Duodenal mucosa (tissue), 2 donors: ENCODE measurements at regions not wholly inside any gene's neighbourhood (a gene's known extent, or its start where the extent isn't known, plus 50 kb on each side); places are given as distances from the start of the nearest gene placed in this dataset.
A peak's percentile ranks its signal among the peaks of the same experiment; 100 is the strongest.

ENCODE experiments used
- H3K27ac ChIP-seq: one replicate; pipeline ENCODE4 v1.7.0; 2013; ENCODE audit warnings: low read depth, low read length
- H3K27me3 ChIP-seq, 2 donors: one replicate each; pipeline ENCODE4 v1.7.0; 2013; ENCODE audit warnings: low read length in 2 of 2, control low read depth in 1 of 2; ENCODE audit not compliant: insufficient read depth in 2 of 2, control insufficient read depth in 1 of 2
- H3K36me3 ChIP-seq, 2 donors: one replicate each; pipeline ENCODE4 v1.7.0; 2013; ENCODE audit warnings: low read length in 2 of 2, control low read depth in 1 of 2; ENCODE audit not compliant: insufficient read depth in 2 of 2, control insufficient read depth in 1 of 2
- H3K4me1 ChIP-seq, 2 donors: one replicate each; pipeline ENCODE4 v1.7.0; 2013; ENCODE audit warnings: low read length in 2 of 2, control low read depth in 1 of 2; ENCODE audit not compliant: insufficient read depth in 2 of 2, control insufficient read depth in 1 of 2
- H3K4me3 ChIP-seq, 2 donors: one replicate each; pipeline ENCODE4 v1.7.0; 2013; ENCODE audit warnings: low read length in 2 of 2, low read depth in 1 of 2
- H3K9ac ChIP-seq, 2 donors: one replicate each; pipeline ENCODE4 v1.7.0; 2013; ENCODE audit warnings: low read length in 2 of 2, low read depth in 1 of 2
- H3K9me3 ChIP-seq, 2 donors: one replicate each; pipeline ENCODE4 v1.7.0; 2013; ENCODE audit warnings: low read length in 2 of 2, control low read depth in 1 of 2; ENCODE audit not compliant: control insufficient read depth in 1 of 2

DNA sequence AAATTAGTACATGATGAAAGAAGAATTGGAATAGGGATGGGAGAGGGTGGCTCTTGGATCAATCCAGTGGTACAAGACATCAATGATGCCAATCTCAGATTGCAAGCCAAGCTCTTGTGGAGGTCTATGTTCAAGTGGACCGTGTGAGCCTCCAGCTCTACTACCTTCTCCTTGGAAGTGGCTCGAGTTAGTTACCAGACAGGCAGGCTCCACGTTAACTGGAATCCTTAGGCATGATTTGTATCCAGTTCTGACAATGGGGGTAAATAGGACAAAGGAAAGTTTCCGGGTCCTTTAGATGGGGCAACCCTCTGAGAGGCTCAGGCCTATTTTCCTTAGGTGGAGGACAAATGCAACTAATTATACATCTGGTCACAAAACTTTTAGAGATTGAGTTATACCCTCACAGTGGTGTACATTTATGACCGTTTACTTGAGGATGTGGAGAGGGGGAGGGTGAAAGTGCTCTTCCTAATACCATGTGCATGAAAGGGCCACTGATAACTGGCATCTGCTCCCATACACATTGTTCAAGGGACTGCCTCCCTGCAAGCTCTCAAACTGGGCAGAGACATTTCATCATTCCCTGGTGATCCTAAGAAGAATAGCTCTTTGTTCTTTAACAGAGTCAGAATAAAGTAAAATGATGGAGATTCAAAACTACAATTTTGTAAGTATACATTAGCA, 180.2 kb downstream of the SOCS6 start:
- H3K27me3 ChIP-seq: no peaks in the 10 kb centered on the region
- H3K36me3 ChIP-seq: no peaks in the 10 kb centered on the region
- no peak overlapping the region for H3K27ac ChIP-seq
- no peak overlapping the region for H3K4me3 ChIP-seq
- H3K4me1 ChIP-seq: no peaks in the 10 kb centered on the region
- no peaks in the 10 kb centered on the region for H3K9me3 ChIP-seq
- no peak overlapping the region for H3K9ac ChIP-seq

DNA sequence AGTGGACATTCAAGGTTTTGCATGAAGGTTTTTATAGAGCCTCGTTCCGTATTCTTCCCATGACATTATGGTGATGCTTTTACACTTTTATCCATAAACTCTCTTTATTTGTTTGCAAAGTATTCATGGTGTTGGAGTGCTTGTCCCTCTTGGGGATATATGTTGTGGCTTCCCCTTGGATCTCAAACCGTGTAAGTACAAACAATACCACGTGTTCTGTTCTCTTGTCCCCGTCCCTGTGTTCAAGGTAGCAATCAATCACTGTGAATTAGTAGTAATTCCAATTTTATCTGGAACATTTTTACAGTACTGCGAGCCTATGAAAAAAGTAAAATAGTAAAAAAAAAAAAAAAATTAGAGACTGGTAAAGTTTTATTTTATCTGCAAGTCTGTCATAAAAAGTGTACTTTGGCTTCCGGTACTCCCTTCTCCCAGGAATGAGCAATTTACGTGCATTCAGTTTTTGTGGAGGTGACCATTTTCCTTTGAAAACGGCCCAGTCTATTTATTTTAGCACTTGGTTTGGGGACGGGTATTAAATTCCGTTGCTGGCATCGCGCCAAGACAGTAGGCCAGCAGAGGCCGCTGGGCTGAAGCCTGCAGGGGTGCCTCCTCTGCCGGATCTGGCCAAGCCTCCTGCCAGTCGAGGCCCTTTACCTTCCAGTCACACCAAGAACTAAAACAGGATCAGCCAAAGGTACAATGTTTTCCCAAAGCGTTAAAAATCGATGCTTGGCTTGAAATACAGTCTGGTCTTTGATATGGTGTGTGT, 175.7 kb downstream of the SOCS6 start:
- Histone ChIP-seq H3K36me3 (no peaks in the 10 kb centered on the region), H3K4me1 (no peaks in the 10 kb centered on the region), H3K9ac (no peak overlapping the region), H3K4me3 (peak overlapping the region; percentile 52 to 57), H3K27ac (no peak overlapping the region), H3K27me3 (no peaks in the 10 kb centered on the region), H3K9me3 (no peaks in the 10 kb centered on the region)

DNA sequence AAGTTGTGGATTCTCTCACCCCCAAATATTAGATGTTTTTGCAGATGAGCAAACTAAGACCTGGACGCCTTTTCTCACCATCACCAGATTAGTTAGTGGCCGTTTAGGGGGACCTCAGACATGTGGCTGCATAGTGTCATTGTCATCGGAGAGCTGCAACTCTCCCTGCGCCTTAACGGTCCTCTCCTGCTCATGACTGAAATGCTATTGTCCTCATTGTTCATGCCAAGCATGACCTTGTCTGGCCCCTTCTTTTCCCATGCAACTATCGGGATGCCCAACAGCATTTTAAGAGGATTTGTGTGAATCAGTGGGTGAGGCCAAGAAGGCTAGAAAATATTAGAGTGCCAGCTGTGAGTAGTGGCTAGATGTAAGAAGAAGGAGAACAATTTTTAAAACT, 174.2 kb downstream of the SOCS6 start:
- no peak overlapping the region for H3K27ac ChIP-seq
- no peaks in the 10 kb centered on the region for H3K27me3 ChIP-seq
- no peaks in the 10 kb centered on the region for H3K4me1 ChIP-seq
- H3K36me3 ChIP-seq: no peaks in the 10 kb centered on the region
- H3K4me3 ChIP-seq: no peak overlapping the region
- H3K9ac ChIP-seq: no peak overlapping the region
- H3K9me3 ChIP-seq: no peaks in the 10 kb centered on the region

DNA sequence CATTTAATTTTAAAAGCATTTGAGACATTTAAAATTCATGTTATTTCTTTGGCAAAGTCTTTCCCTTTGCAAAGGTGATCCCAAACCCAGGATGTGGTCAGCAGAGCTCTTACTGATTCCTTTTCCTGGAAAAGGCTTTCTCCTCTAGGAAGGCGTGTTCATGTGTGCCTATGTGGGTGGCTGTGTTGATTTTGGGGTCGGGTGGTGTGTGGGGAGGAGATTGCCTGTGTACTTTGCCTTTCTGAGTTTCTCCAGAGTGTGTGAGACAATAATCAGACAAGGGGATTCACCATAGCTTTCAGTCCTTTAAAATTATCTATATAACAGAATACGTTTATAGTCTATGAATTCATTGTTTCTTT, 173.2 kb downstream of the SOCS6 start:
- Histone ChIP-seq H3K9ac (no peak overlapping the region), H3K9me3 (no peaks in the 10 kb centered on the region), H3K4me3 (no peak overlapping the region), H3K36me3 (no peaks in the 10 kb centered on the region), H3K27me3 (no peaks in the 10 kb centered on the region), H3K4me1 (no peaks in the 10 kb centered on the region), H3K27ac (no peak overlapping the region)

DNA sequence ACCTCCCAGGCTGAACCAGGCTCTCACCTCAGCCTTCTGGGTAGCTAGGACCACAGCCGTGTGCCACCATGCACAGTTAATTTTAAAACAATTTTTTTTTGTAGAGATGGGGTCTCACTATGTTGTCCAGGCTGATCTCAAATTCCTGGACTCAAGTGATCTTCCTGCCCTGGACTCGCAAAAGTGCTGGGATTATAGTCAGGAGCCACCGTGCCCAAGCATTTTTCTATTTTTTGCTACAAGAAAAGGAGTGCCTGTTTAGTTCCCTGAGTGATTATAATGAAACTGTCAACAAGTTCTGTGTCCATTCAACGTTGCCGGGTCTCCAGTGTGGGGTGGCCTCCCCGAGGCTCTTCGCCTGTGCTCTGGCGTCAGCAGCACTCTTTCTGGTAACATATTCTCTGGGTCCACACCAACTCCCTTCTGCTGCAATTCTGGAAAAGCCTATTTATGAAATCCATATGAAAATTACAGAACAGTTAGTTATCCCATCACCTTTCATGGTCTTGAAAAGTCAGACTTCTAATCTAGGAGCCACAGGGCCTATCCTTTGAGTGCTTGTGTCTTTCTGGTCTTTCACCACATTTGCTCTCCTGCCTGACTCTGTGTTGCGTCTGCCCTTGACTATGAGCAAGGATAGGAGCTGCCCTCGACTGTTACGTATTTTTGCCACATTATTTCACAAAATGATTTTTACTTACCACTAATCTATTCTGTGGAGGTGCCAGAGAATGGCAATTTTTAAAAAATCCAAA, 172.7 kb downstream of the SOCS6 start:
- H3K9me3 ChIP-seq: no peaks in the 10 kb centered on the region
- H3K9ac ChIP-seq: no peak overlapping the region
- no peak overlapping the region for H3K27ac ChIP-seq
- no peaks in the 10 kb centered on the region for H3K27me3 ChIP-seq
- H3K36me3 ChIP-seq: no peaks in the 10 kb centered on the region
- H3K4me3 ChIP-seq: no peak overlapping the region
- H3K4me1 ChIP-seq: no peaks in the 10 kb centered on the region

DNA sequence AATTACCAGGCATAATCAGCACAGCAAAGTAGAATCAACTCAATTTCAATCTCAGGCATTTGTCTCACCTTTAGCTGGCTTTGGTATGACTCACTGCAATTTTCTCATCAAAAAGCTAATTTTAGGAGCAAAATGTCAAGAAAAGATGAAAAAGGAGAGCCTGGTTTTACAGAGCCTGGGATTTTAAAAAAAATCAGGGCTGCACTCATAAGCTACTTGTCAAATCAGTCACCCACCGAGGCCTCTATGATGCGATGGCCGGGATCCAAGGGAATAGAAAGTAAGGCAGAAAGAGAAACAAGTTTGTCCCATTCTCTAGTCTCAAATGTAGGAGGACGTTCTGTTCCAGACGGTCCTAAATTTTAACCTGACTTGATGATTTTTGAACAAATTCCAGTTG, 170.9 kb downstream of the SOCS6 start:
- Histone ChIP-seq H3K4me1 (no peaks in the 10 kb centered on the region), H3K27ac (no peak overlapping the region), H3K36me3 (no peaks in the 10 kb centered on the region), H3K27me3 (no peaks in the 10 kb centered on the region), H3K9me3 (no peaks in the 10 kb centered on the region), H3K4me3 (no peak overlapping the region), H3K9ac (no peak overlapping the region)

DNA sequence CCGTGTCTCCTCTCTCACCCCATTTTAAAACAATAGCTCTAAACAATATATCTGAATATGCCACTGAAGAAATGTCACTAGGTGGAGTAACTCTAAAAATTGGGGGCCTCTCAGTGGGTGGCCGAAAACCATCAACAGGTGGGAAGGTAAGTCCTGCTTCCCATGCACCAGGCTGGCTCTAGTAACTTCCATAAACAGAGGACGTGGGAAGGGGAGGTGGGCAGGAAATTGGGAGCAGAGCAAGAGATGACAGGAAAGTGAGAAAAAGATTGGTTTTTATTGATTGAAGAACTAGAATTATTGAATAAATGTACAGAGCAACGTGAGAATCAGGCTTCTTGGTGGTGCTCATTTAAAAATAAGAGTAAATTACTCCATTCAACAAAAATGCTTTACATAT, 170.4 kb downstream of the SOCS6 start:
- no peaks in the 10 kb centered on the region for H3K9me3 ChIP-seq
- no peak overlapping the region for H3K27ac ChIP-seq
- H3K36me3 ChIP-seq: no peaks in the 10 kb centered on the region
- no peaks in the 10 kb centered on the region for H3K27me3 ChIP-seq
- H3K9ac ChIP-seq: no peak overlapping the region
- no peak overlapping the region for H3K4me3 ChIP-seq
- H3K4me1 ChIP-seq: no peaks in the 10 kb centered on the region

DNA sequence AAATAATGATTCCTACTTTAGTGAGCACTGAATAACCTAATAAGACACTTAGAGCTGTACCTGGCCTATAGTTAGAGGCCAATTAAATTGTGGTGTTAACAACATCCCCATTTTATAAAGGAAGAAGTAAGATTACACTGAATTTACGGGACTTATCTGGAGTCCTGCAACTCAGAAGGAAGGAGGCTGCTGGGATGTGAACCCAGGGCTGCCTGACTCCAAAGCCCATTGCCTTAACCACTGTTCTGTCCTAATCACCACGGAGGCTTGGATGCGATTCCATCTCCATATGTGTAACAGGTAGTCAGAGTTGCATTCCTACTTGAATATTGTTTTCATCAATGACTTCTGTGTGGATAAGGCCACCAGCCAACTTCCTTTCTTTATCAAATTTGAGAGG, 168.9 kb downstream of the SOCS6 start:
- Histone ChIP-seq H3K9me3 (no peaks in the 10 kb centered on the region), H3K9ac (no peak overlapping the region), H3K27me3 (no peaks in the 10 kb centered on the region), H3K27ac (no peak overlapping the region), H3K36me3 (no peaks in the 10 kb centered on the region), H3K4me1 (no peaks in the 10 kb centered on the region), H3K4me3 (no peak overlapping the region)

DNA sequence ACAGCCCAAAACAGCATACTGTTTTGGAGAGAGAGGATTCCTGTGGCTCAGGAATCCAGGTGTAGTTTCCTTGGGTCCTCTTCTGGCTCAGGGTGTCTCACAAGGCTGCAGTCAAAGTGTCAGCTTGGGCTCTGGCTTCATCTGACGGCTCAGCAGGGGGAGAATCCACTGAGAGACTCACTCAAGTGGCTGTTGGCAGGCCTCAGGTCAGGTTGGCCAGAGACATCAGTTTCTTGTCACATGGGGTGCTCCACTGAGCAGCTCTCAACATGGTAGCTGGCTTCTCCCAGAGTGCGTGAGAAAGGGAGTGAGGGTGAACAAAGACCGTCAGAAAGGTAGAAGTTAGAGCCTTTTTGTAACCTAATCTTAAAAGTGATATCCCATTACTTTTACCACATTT, 168.4 kb downstream of the SOCS6 start:
- H3K36me3 ChIP-seq: no peaks in the 10 kb centered on the region
- H3K4me1 ChIP-seq: no peaks in the 10 kb centered on the region
- H3K27ac ChIP-seq: no peak overlapping the region
- no peaks in the 10 kb centered on the region for H3K27me3 ChIP-seq
- no peak overlapping the region for H3K4me3 ChIP-seq
- H3K9me3 ChIP-seq: no peaks in the 10 kb centered on the region
- no peak overlapping the region for H3K9ac ChIP-seq

DNA sequence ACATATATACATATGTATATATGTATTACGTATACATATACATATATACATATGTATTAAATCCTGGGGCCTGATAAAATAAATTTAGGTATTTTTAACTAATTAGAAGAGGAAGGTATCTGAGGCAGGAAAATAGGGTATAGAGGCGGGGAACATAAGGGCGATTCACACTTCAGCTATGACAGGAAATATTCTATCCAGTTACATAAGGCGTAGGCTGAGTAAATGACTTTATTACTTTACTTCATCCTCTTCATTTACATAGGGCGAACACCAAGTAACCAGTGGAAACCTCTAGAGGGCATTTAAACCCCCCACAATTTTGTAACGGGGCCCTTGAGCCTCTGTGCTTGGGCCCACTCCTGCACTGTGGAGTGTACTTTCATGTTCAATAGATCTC, 167.5 kb downstream of the SOCS6 start:
- Histone ChIP-seq H3K9me3 (no peaks in the 10 kb centered on the region), H3K27ac (no peak overlapping the region), H3K4me1 (no peaks in the 10 kb centered on the region), H3K36me3 (no peaks in the 10 kb centered on the region), H3K9ac (no peak overlapping the region), H3K4me3 (no peak overlapping the region), H3K27me3 (no peaks in the 10 kb centered on the region)
